ENCODE measurements at regions not wholly inside any gene's neighbourhood (a gene's known extent, or its start where the extent isn't known, plus 50 kb on each side); places are given as distances from the start of the nearest gene placed in this dataset.

GRCh38 chr21:38972078-38972477 lies 166.3 kb downstream of the ETS2 start:
- Histone ChIP-seq H3K9ac (ENCODE audit: low read depth, low read length) (no peak overlapping the region), H2AFZ (ENCODE audit: low read depth, low read length) (no peak overlapping the region), H3K27ac (ENCODE audit: low read length) (no peak overlapping the region), H3K4me3 (ENCODE audit: low read depth in 1 of 2, low read length in 2 of 2) (no peak overlapping the region), H3K27me3 (ENCODE audit: insufficient read depth, low read length, poor library complexity) (no peaks in the 10 kb centered on the region), H3K4me1 (ENCODE audit: insufficient read depth, low read length) (peaks cover 31% of the 10 kb centered on the region), H3K4me2 (ENCODE audit: insufficient read depth, low read length) (no peak overlapping the region), H3K79me2 (ENCODE audit: insufficient read depth, low read length) (no peaks in the 10 kb centered on the region), H3K36me3 (ENCODE audit: insufficient read depth, low read length) (no peaks in the 10 kb centered on the region), H4K20me1 (ENCODE audit: insufficient read depth, low read length) (no peaks in the 10 kb centered on the region), H3K9me3 (ENCODE audit: insufficient read depth, low read length, severe bottlenecking) (no peaks in the 10 kb centered on the region)
- TF ChIP-seq CTCF (IDR thresholded peaks at IDR 0.05; ENCODE audit: borderline replicate concordance, extremely low read depth, low read length, poor library complexity, severe bottlenecking) (no peak), EZH2 (IDR thresholded peaks at IDR 0.05; ENCODE audit: borderline replicate concordance, low read depth, low read length, severe bottlenecking) (no peak)
- ATAC-seq (ENCODE audit: insufficient read depth, low read depth), result no peak
- no peak for DNase-seq

DNA sequence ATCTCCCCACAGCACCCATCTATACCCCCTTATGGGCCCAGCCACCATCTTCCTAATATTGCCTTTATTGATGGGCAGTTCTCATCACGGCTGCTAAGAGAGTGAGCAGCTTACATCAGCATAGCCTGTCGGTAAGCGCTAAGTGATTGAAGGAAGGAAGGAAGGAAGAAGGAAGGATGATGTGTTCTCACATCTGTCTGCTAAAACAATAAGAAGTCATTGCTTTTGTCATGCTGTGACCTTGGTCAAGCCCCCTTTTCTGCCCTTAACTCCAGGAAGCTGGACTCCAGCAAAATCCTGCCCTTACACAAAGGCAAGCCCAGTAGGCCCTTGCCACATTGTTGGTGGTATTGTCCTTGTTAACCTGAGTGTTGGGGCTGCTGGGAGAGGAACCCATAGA lies 165.0 kb downstream of the ETS2 start:
- H3K9ac ChIP-seq (ENCODE audit: low read depth, low read length), result no peak overlapping the region
- H3K36me3 ChIP-seq (ENCODE audit: insufficient read depth, low read length), result no peaks in the 10 kb centered on the region
- ATAC-seq (ENCODE audit: insufficient read depth, low read depth) (no peak), DNase-seq (no peak)
- peak overlapping the region; percentile 2; the same call in 1 of the 2 replicates for H3K27ac ChIP-seq (ENCODE audit: low read length)
- no peaks in the 10 kb centered on the region for H3K9me3 ChIP-seq (ENCODE audit: insufficient read depth, low read length, severe bottlenecking)
- no peaks in the 10 kb centered on the region for H3K79me2 ChIP-seq (ENCODE audit: insufficient read depth, low read length)
- no peak overlapping the region for H3K4me3 ChIP-seq (ENCODE audit: low read depth in 1 of 2, low read length in 2 of 2)
- H3K4me1 ChIP-seq (ENCODE audit: insufficient read depth, low read length), result peaks cover 31% of the 10 kb centered on the region
- H3K4me2 ChIP-seq (ENCODE audit: insufficient read depth, low read length), result no peak overlapping the region
- TF ChIP-seq CTCF (IDR thresholded peaks at IDR 0.05; ENCODE audit: borderline replicate concordance, extremely low read depth, low read length, poor library complexity, severe bottlenecking), result no peak
- H2AFZ ChIP-seq (ENCODE audit: low read depth, low read length), result no peak overlapping the region
- no peaks in the 10 kb centered on the region for H4K20me1 ChIP-seq (ENCODE audit: insufficient read depth, low read length)
- no peaks in the 10 kb centered on the region for H3K27me3 ChIP-seq (ENCODE audit: insufficient read depth, low read length, poor library complexity)

DNA sequence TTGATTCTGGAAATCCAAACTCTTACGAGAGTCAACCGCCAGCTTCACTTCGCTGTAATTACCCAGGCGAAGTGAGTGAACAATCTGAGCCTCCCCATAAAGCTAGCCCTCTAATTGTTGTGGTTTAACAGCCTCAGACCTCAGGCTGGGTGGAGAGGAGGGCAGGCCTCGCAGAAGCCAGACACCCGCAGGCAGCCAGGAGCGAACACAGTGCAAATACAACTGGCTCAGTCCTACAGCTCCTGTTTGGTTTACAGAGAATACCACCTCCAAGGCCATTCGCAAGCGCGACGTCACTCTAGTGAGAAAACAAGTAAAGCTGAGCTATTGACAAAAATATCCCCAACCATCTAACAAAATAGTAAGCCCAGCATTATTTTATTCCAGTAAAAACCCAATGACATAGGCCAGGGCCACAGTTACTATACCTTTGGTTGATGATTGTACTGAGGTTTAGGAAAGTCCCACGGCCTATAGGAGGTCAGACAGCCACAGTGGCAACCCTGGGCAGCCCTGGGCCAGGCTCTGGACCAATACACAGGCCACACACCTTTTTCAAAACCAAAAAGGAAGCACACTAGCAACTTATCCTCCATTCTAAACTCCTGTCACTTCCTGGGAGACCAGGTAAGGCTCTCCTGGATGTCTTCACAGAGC lies 163.3 kb downstream of the ETS2 start:
- TF ChIP-seq CTCF (IDR thresholded peaks at IDR 0.05; ENCODE audit: borderline replicate concordance, extremely low read depth, low read length, poor library complexity, severe bottlenecking) (no peak), EZH2 (IDR thresholded peaks at IDR 0.05; ENCODE audit: borderline replicate concordance, low read depth, low read length, severe bottlenecking) (no peak)
- Histone ChIP-seq H3K4me2 (ENCODE audit: insufficient read depth, low read length) (no peak overlapping the region), H3K4me1 (ENCODE audit: insufficient read depth, low read length) (peaks cover 23% of the 10 kb centered on the region), H3K9ac (ENCODE audit: low read depth, low read length) (no peak overlapping the region), H3K9me3 (ENCODE audit: insufficient read depth, low read length, severe bottlenecking) (no peaks in the 10 kb centered on the region), H3K36me3 (ENCODE audit: insufficient read depth, low read length) (no peaks in the 10 kb centered on the region), H2AFZ (ENCODE audit: low read depth, low read length) (no peak overlapping the region), H3K27ac (ENCODE audit: low read length) (peak overlapping the region; percentile 60), H3K27me3 (ENCODE audit: insufficient read depth, low read length, poor library complexity) (no peaks in the 10 kb centered on the region), H3K79me2 (ENCODE audit: insufficient read depth, low read length) (no peaks in the 10 kb centered on the region), H3K4me3 (ENCODE audit: low read depth in 1 of 2, low read length in 2 of 2) (no peak overlapping the region), H4K20me1 (ENCODE audit: insufficient read depth, low read length) (no peaks in the 10 kb centered on the region)
- DNase-seq, result no peak
- ATAC-seq (ENCODE audit: insufficient read depth, low read depth), result peak; percentile 74
